ENCODE measurements at regions not wholly inside any gene's neighbourhood (a gene's known extent, or its start where the extent isn't known, plus 50 kb on each side); places are given as distances from the start of the nearest gene placed in this dataset.
"Not testable (repeated sequence)": the region's sequence is repeated elsewhere in the genome, so short reads cannot be mapped to it uniquely, and the experiment has no call there.

GRCh38 chr1:182301026-182301436 lies 90.6 kb downstream of the GLUL start:
- DNase-seq = no peak
- Histone ChIP-seq H3K4me1 (peaks cover 0 to 19% (median 0%) of the 10 kb centered on the region in 4 donors), H3K4me3 (no peak overlapping the region), H3K27ac (no peak overlapping the region), H3K36me3 (no peaks in the 10 kb centered on the region), H3K27me3 (no peaks in the 10 kb centered on the region), H3K9me3 (no peaks in the 10 kb centered on the region)
- TF ChIP-seq CTCF (IDR thresholded peaks at IDR 0.05) = no peak
- no peak for TF ChIP-seq POLR2A (IDR thresholded peaks at IDR 0.05)

- H3K27ac ChIP-seq = peak overlapping the region in 2 of 4 donors; percentile 35 to 49
- peak in 1 of 3 donors; percentile 71 for DNase-seq
- H3K4me1 ChIP-seq = peaks cover 0 to 19% (median 0%) of the 10 kb centered on the region in 4 donors
- TF ChIP-seq CTCF (IDR thresholded peaks at IDR 0.05) (no peak), POLR2A (IDR thresholded peaks at IDR 0.05) (no peak)
- no peaks in the 10 kb centered on the region for H3K36me3 ChIP-seq
- H3K4me3 ChIP-seq = no peak overlapping the region
- H3K9me3 ChIP-seq = no peaks in the 10 kb centered on the region
- no peaks in the 10 kb centered on the region for H3K27me3 ChIP-seq
These were observed 91.6 kb downstream of the GLUL start for GRCh38 chr1:182299728-182300616.

- H3K36me3 ChIP-seq, H3K27me3 ChIP-seq, H3K9me3 ChIP-seq, H3K4me3 ChIP-seq, DNase-seq: not testable (repeated sequence)
- Histone ChIP-seq H3K27ac (peak overlapping the region in 1 of 4 donors; percentile 31), H3K4me1 (peaks cover 0 to 16% (median 0%) of the 10 kb centered on the region in 4 donors)
These were observed 92.4 kb downstream of the GLUL start for GRCh38 chr1:182299054-182299727.

GRCh38 chr1:182297335-182297734 lies 94.3 kb downstream of the GLUL start:
- no peak overlapping the region for H3K27ac ChIP-seq

GRCh38 chr1:182295697-182296096 lies 95.9 kb downstream of the GLUL start:
- peaks cover 0 to 10% (median 0%) of the 10 kb centered on the region in 4 donors for H3K4me1 ChIP-seq
- H3K4me3 ChIP-seq = no peak overlapping the region
- H3K27ac ChIP-seq = no peak overlapping the region
- H3K27me3 ChIP-seq = no peaks in the 10 kb centered on the region
- H3K9me3 ChIP-seq = no peaks in the 10 kb centered on the region
- no peak for DNase-seq
- no peaks in the 10 kb centered on the region for H3K36me3 ChIP-seq
- no peak for TF ChIP-seq CTCF (IDR thresholded peaks at IDR 0.05)
- no peak for TF ChIP-seq POLR2A (IDR thresholded peaks at IDR 0.05)

More at GRCh38 chr1:182297335-182297734, 94.3 kb downstream of the GLUL start:
- H3K27me3 ChIP-seq = no peaks in the 10 kb centered on the region
- H3K4me1 ChIP-seq = peaks cover 0 to 10% (median 0%) of the 10 kb centered on the region in 4 donors
- no peak overlapping the region for H3K4me3 ChIP-seq
- no peaks in the 10 kb centered on the region for H3K9me3 ChIP-seq
- no peaks in the 10 kb centered on the region for H3K36me3 ChIP-seq
- DNase-seq = no peak
- TF ChIP-seq POLR2A (IDR thresholded peaks at IDR 0.05) = no peak
- TF ChIP-seq CTCF (IDR thresholded peaks at IDR 0.05) = no peak

- TF ChIP-seq POLR2A (IDR thresholded peaks at IDR 0.05) (no peak), CTCF (IDR thresholded peaks at IDR 0.05) (no peak)
- no peaks in the 10 kb centered on the region for H3K9me3 ChIP-seq
- H3K4me1 ChIP-seq = no peaks in the 10 kb centered on the region
- no peak for DNase-seq
- H3K27me3 ChIP-seq = no peaks in the 10 kb centered on the region
- H3K27ac ChIP-seq = no peak overlapping the region
- H3K4me3 ChIP-seq = no peak overlapping the region
- H3K36me3 ChIP-seq = no peaks in the 10 kb centered on the region
These were observed 98.4 kb downstream of the GLUL start for GRCh38 chr1:182293119-182293589.

Data from Peyer's patch (tissue), 4 donors.